ENCODE measurements at regions not wholly inside any gene's neighbourhood (a gene's known extent, or its start where the extent isn't known, plus 50 kb on each side); places are given as distances from the start of the nearest gene placed in this dataset.

DNA sequence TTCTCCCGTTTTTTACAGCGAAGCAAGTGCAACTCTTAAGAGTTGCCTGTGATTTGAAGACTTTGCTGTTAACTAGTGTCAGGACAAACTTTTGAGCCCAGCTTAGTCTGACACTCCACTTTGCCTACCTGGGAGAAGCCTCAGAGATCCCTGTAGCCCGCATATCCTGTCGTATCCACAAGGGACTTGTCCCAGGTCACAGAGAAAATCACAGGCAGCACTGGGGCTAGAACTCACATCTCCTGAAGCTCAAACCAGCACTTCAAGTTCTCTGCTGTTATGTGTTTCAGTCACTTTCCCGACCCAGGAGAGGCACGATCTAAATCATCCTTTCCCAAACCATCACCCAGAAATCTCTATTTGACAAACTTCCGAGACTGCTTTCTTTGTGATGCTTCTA, 584.5 kb downstream of the ACTL7B start:
- intact Hi-C loops (cut with DNase I): no loop called here
- H3K27ac ChIP-seq: no peak overlapping the region
- no peaks in the 10 kb centered on the region for H3K9me3 ChIP-seq
- H3K4me3 ChIP-seq: no peak overlapping the region
- H3K36me3 ChIP-seq: no peaks in the 10 kb centered on the region
- H3K27me3 ChIP-seq (ENCODE audit: low read depth): no peaks in the 10 kb centered on the region
- TF ChIP-seq, protein P1, sequence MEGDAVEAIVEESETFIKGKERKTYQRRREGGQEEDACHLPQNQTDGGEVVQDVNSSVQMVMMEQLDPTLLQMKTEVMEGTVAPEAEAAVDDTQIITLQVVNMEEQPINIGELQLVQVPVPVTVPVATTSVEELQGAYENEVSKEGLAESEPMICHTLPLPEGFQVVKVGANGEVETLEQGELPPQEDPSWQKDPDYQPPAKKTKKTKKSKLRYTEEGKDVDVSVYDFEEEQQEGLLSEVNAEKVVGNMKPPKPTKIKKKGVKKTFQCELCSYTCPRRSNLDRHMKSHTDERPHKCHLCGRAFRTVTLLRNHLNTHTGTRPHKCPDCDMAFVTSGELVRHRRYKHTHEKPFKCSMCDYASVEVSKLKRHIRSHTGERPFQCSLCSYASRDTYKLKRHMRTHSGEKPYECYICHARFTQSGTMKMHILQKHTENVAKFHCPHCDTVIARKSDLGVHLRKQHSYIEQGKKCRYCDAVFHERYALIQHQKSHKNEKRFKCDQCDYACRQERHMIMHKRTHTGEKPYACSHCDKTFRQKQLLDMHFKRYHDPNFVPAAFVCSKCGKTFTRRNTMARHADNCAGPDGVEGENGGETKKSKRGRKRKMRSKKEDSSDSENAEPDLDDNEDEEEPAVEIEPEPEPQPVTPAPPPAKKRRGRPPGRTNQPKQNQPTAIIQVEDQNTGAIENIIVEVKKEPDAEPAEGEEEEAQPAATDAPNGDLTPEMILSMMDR (IDR thresholded peaks at IDR 0.05): no peak
- ATAC-seq (no peak), DNase-seq (no peak)
- peaks cover 14% of the 10 kb centered on the region for H3K4me1 ChIP-seq

DNA sequence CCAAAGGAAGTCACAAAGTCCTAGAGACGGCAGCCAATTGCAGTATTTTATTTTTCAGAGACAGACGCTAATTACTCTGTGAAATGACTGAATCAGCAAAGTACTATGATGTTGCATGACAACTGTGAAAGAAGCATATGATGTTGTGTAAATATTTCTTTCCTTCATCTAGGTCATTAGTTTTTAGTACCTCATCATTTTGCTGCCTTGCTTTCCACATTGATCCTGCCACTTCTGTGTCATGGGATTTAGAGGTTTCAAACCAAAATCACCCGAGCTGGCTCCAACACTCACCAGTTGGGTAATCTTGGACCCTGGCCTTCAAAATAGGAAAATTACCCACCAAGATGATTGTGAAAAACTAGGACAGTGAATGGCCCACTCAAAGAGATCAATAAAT, 585.2 kb downstream of the ACTL7B start:
- ATAC-seq (no peak), DNase-seq (no peak)
- Histone ChIP-seq H3K27me3 (ENCODE audit: low read depth) (no peaks in the 10 kb centered on the region), H3K9me3 (no peaks in the 10 kb centered on the region), H3K27ac (no peak overlapping the region), H3K4me3 (no peak overlapping the region), H3K36me3 (no peaks in the 10 kb centered on the region), H3K4me1 (peaks cover 14% of the 10 kb centered on the region)
- TF ChIP-seq, protein P1 (IDR thresholded peaks at IDR 0.05): no peak
- intact Hi-C loops (cut with DNase I): no loop called here

DNA sequence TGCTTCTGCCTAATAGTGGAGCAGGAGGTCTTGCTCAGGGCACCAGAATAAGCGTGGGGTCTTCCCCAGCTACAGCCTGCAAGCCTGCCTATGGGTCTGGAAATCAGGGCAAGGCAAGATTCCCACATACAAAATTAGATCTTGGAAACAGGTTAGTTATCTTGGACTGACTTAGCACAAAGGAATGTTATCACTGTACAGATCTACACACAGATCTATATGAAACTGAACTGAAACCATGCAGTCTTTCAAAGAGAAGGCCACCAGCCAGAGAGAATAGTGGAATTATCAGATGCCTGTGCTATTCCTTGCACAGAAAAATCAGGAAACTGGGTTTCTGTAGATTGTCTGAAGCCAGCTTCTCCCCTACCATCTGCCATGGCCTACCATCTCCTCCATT, 585.7 kb downstream of the ACTL7B start:
- no peaks in the 10 kb centered on the region for H3K27me3 ChIP-seq (ENCODE audit: low read depth)
- H3K36me3 ChIP-seq: no peaks in the 10 kb centered on the region
- H3K9me3 ChIP-seq: no peaks in the 10 kb centered on the region
- TF ChIP-seq, protein P1 (IDR thresholded peaks at IDR 0.05): no peak
- H3K4me3 ChIP-seq: no peak overlapping the region
- H3K4me1 ChIP-seq: peaks cover 14% of the 10 kb centered on the region
- H3K27ac ChIP-seq: no peak overlapping the region
- ATAC-seq (no peak), DNase-seq (no peak)
- intact Hi-C loops (cut with DNase I): no loop called here

DNA sequence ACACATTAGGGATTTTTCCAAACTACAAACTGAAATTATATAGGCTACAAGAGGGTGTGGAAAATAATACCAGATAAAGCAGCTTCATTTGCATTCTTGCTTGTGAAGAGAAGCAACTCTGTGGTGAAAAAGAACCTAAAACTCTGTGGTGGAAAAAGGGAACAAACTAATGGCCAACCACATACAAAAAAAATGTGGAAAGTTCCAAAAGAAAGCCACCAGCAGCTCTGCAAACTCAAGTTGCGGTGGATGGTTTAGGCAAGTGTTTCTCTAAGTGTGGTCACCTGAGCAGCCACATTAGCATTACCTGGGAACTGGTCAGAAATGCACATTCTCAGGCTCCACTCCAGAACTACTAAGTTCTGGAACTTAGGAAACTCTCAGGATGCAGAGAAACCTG, 586.4 kb downstream of the ACTL7B start:
- H3K4me1 ChIP-seq: peaks cover 14% of the 10 kb centered on the region
- no peak for DNase-seq

DNA sequence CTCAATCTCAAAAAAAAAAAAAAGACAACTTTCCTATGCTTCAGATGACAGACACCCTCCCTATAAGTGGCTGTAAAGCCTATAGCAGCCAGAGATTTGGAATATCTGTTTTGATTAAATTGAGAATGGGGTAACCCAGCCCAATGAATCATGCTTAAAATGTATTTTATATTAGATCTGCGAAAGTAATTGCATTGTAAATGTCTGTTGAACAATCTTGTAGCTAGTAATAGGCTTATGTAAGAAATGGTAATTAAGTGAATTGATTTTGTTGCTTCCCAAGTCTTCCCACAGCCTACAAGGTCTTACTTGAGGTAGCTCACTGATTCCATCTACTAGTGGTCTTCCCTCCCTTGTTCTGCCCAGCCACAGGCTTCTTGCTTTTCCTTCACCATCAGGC, 590.7 kb downstream of the ACTL7B start:
- no peaks in the 10 kb centered on the region for H3K9me3 ChIP-seq
- no peaks in the 10 kb centered on the region for H3K27me3 ChIP-seq (ENCODE audit: low read depth)
- H3K27ac ChIP-seq: no peak overlapping the region
- TF ChIP-seq, protein P1 (IDR thresholded peaks at IDR 0.05): no peak
- no peak for DNase-seq
- intact Hi-C loops (cut with DNase I): no loop called here
- ATAC-seq: no peak
- peaks cover 4% of the 10 kb centered on the region for H3K4me1 ChIP-seq
- H3K4me3 ChIP-seq: no peak overlapping the region
- H3K36me3 ChIP-seq: no peaks in the 10 kb centered on the region

More for the DNA sequence above, 586.4 kb downstream of the ACTL7B start:
- H3K27me3 ChIP-seq (ENCODE audit: low read depth): no peaks in the 10 kb centered on the region
- no peaks in the 10 kb centered on the region for H3K36me3 ChIP-seq
- H3K4me3 ChIP-seq: no peak overlapping the region
- no peak for ATAC-seq
- no peak overlapping the region for H3K27ac ChIP-seq
- TF ChIP-seq, protein P1 (IDR thresholded peaks at IDR 0.05): no peak
- intact Hi-C loops (cut with DNase I): no loop called here
- H3K9me3 ChIP-seq: no peaks in the 10 kb centered on the region

DNA sequence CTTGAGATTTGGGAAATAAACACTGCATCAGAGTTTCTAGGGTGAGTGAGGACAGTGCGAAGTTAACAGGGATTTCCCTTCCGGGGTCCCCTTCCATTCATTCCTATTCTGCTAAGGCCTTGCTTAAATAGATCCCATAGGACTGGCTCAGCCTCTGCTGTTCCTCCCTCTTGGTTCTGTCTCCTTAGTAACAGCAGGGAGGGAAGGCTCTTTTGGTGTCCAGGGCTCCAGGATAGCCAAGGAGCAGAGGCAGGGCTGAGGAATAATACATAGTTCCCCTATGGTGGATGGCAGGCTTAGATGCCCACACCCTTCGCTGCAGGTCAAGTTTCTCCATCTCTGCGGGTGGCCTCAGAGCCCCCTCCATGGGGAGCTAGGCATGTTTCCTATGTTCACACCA, 591.7 kb downstream of the ACTL7B start:
- intact Hi-C loops (cut with DNase I): no loop called here
- no peak for DNase-seq

More for the DNA sequence above, 591.7 kb downstream of the ACTL7B start:
- no peaks in the 10 kb centered on the region for H3K4me1 ChIP-seq
- TF ChIP-seq, protein P1 (IDR thresholded peaks at IDR 0.05): no peak
- H3K27me3 ChIP-seq (ENCODE audit: low read depth): no peaks in the 10 kb centered on the region
- ATAC-seq: no peak
- no peaks in the 10 kb centered on the region for H3K36me3 ChIP-seq
- H3K27ac ChIP-seq: no peak overlapping the region
- no peak overlapping the region for H3K4me3 ChIP-seq
- no peaks in the 10 kb centered on the region for H3K9me3 ChIP-seq

Data from lower lobe of right lung (tissue), 2 donors.